Esophagus muscularis mucosa (tissue), 4 donors: ENCODE measurements at regions not wholly inside any gene's neighbourhood (a gene's known extent, or its start where the extent isn't known, plus 50 kb on each side); places are given as distances from the start of the nearest gene placed in this dataset.

Source experiments
- CTCF ChIP-seq, 3 experiments: fragments of 200-600 bp in 2 of 3; fragments of 450-650 bp in 1 of 3; sonication (generic) in 2 of 3; IDR thresholded peaks; one replicate each; pipeline ENCODE4 v1.5.1; 2017 to 2019; ENCODE audit warnings: antibody characterized with exemption in 3 of 3, mild to moderate bottlenecking in 2 of 3, moderate library complexity in 1 of 3
- EP300 ChIP-seq: sonication (generic); formaldehyde crosslinking; IDR thresholded peaks from one replicate; pipeline ENCODE4 v1.6.1; 2017; ENCODE audit warnings: antibody characterized with exemption
- POLR2A ChIP-seq: fragments of 450-650 bp; IDR thresholded peaks from one replicate; pipeline ENCODE4 v1.6.1; 2017; ENCODE audit warnings: antibody characterized with exemption, moderate library complexity, mild to moderate bottlenecking, low read depth
- POLR2AphosphoS5 ChIP-seq, 2 donors: sonication (generic); formaldehyde crosslinking; IDR thresholded peaks; one replicate each; pipeline ENCODE4 v1.6.1; 2017; ENCODE audit warnings: antibody characterized with exemption in 2 of 2

- TF ChIP-seq CTCF (IDR thresholded peaks at IDR 0.05) (no peak), POLR2A (no peak), EP300 (no peak), POLR2AphosphoS5 (IDR thresholded peaks at IDR 0.05) (no peak)
These were observed 186.3 kb downstream of the OGFRL1 start for GRCh38 chr6:71474942-71475341.
